Breast epithelium (tissue), 3 donors: ENCODE measurements at regions not wholly inside any gene's neighbourhood (a gene's known extent, or its start where the extent isn't known, plus 50 kb on each side); places are given as distances from the start of the nearest gene placed in this dataset.

ENCODE experiments used
- POLR2A ChIP-seq: fragments of 450-650 bp; IDR thresholded peaks from one replicate; pipeline ENCODE4 v1.6.1; 2016; ENCODE audit warnings: antibody characterized with exemption, mild to moderate bottlenecking, moderate library complexity
- TF ChIP-seq, protein P1 (sequence below), 3 donors: fragments of 450-650 bp; IDR thresholded peaks; one replicate each; pipeline ENCODE4 v1.5.1; 2016 to 2017; ENCODE audit warnings: antibody characterized with exemption in 3 of 3, mild to moderate bottlenecking in 3 of 3, moderate library complexity in 3 of 3

DNA sequence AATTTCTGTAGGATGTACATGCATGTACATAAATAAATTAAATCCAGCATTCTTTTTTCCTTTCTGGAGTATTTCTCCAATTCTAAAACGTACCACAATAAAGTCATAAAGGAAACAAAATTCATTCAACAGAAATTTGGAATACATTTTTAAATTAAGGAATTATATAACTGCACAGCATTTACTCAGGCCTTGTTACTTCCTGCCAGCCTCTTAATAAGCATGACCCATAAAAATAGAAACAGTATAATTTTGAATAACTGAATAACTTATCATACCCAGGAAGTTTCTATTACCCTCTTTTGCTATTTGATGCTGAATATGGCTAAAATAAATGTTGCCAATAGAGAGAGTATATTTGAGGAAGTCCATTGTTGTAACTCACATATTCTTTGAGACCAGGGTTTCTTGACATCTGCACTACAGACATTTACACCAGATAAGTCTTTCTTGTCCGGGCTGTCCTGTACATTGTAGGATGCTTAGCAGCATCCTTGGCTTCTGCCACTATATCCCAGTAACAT, 178.2 kb downstream of the KLF12 start:
- TF ChIP-seq, protein P1, sequence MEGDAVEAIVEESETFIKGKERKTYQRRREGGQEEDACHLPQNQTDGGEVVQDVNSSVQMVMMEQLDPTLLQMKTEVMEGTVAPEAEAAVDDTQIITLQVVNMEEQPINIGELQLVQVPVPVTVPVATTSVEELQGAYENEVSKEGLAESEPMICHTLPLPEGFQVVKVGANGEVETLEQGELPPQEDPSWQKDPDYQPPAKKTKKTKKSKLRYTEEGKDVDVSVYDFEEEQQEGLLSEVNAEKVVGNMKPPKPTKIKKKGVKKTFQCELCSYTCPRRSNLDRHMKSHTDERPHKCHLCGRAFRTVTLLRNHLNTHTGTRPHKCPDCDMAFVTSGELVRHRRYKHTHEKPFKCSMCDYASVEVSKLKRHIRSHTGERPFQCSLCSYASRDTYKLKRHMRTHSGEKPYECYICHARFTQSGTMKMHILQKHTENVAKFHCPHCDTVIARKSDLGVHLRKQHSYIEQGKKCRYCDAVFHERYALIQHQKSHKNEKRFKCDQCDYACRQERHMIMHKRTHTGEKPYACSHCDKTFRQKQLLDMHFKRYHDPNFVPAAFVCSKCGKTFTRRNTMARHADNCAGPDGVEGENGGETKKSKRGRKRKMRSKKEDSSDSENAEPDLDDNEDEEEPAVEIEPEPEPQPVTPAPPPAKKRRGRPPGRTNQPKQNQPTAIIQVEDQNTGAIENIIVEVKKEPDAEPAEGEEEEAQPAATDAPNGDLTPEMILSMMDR (IDR thresholded peaks at IDR 0.05) = no peak
- TF ChIP-seq POLR2A = no peak
